ENCODE measurements at regions not wholly inside any gene's neighbourhood (a gene's known extent, or its start where the extent isn't known, plus 50 kb on each side); places are given as distances from the start of the nearest gene placed in this dataset.
"Not testable (repeated sequence)": the region's sequence is repeated elsewhere in the genome, so short reads cannot be mapped to it uniquely, and the experiment has no call there.

DNA sequence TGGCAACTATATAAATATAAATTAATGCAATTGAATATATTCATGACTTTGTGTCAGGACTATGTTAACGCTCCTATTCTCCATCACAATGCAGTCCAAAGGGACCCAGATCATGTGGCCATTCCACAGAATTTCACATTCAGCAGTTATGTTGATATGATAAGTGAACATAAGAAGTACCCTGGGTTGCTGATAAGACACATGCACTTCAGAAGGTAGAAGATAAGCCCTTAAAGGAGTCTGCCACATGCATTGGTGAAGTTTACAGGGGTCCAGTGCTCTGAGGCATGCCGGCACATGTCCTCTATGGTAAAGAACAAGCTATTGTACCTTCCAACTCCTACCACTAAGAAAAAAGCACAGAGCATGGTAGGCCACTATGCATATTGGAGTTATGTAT, 76.4 kb downstream of the PHAX start:
- no peak for DNase-seq (ENCODE audit: low read depth)

- DNase-seq (ENCODE audit: low read depth): peak; percentile 48
These were observed 79.6 kb downstream of the PHAX start for GRCh38 chr5:126680191-126680817.

GRCh38 chr5:126681314-126681713, 80.6 kb downstream of the PHAX start:
- not testable (repeated sequence) for DNase-seq (ENCODE audit: low read depth)

DNA sequence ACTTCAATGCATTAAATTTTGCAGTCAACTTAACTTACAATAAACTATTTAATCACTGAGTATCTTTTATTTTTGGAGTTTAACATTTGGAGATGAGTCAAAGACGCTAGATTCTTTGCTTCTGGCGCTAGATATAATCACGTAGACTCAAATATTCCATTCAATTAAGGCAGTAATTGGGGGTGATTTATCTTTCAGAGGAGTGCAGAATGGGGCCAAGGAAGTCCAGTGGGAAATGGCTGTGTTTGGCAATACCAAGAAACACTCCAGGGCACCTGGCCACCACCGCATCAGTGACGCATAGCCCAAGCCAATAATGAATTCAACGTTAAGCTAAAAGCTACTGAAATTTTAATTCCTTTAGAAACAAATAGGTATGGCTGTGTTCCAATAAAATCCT, 81.2 kb downstream of the PHAX start:
- DNase-seq (ENCODE audit: low read depth): no peak

DNA sequence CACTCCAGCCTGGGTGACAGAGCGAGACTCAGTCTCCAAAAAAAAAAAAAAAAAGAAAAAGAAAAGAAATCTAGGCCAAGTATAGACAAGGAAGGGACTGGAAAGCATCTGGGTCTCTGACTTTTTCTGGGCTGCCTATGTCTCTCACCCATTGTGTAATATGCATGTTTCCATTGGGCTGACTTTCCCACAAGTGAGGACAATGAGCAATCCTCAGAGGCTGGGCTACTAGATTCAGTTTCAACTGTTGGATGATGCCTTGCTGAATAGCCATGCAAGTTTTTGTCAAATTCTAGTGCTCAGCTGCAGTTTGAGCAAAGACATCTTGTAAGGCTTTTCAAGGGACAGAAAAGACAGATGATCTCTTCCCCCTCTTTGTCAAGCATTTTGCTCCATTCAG, 82.1 kb downstream of the PHAX start:
- DNase-seq (ENCODE audit: low read depth): no peak

- DNase-seq (ENCODE audit: low read depth): no peak
These were observed 83.2 kb downstream of the PHAX start for GRCh38 chr5:126683912-126684311.

DNA sequence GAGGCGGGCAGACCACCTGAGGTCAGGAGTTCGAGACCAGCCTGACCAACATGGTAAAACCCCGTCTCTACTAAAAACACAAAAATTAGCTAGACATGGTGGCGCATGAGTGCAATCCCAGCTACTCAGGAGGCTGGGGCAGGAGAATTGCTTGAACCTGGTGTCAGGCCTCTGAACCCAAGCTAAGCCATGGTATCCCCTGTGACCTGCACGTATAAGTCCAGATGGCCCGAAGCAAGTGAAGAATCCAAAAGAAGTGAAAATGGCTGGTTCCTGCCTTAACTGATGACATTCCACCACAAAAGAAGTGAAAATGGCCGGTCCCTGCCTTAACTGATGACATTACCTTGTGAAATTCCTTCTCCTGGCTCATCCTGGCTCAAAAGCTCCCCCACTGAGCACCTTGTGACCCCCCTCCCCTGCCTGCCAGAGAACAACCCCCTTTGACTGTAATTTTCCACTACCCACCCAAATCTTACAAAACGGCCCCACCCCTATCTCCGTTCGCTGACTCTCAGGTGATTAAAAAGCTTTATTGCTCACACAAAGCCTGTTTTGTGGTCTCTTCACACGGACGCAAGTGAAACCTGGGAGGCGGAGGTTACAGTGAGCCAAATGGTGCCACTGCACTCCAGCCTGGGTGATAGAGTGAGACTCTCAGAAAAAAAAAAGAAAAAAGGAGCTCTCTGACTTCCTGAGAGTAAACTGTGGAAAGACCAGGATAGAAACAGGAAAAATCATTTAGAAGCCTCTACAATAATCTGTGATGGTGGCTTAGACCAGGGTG, 84.1 kb downstream of the PHAX start:
- not testable (repeated sequence) for DNase-seq (ENCODE audit: low read depth)

GRCh38 chr5:126686451-126687126, 85.8 kb downstream of the PHAX start:
- no peak for DNase-seq (ENCODE audit: low read depth)

GRCh38 chr5:126692971-126693370, 84.0 kb upstream of the LMNB1 start:
- no peak for DNase-seq (ENCODE audit: low read depth)

DNA sequence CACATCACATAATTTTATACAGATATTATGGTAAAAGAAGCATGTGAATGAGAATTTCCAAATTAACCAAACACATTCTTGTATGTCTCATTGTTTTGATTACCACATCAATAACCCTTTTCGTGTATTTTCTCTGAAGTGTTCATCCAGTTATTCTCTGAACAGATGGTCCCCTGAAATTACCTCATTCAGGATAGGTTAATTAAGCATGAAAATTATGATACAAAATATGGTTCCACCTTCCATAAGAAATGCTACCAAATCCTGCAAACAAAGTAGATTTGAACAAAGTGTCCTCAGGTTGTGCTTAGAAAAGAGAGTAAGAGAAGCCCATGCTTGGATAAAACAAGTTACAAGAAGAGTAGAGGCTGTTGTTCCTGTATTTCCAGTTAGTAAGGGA, 83.1 kb upstream of the LMNB1 start:
- no peak for DNase-seq (ENCODE audit: low read depth)

GRCh38 chr5:126694403-126694802, 82.5 kb upstream of the LMNB1 start:
- no peak for DNase-seq (ENCODE audit: low read depth)

- DNase-seq (ENCODE audit: low read depth): no peak
These were observed 81.8 kb upstream of the LMNB1 start for GRCh38 chr5:126695091-126695490.

- no peak for DNase-seq (ENCODE audit: low read depth)
These were observed 69.9 kb upstream of the LMNB1 start for GRCh38 chr5:126707080-126707479.

DNA sequence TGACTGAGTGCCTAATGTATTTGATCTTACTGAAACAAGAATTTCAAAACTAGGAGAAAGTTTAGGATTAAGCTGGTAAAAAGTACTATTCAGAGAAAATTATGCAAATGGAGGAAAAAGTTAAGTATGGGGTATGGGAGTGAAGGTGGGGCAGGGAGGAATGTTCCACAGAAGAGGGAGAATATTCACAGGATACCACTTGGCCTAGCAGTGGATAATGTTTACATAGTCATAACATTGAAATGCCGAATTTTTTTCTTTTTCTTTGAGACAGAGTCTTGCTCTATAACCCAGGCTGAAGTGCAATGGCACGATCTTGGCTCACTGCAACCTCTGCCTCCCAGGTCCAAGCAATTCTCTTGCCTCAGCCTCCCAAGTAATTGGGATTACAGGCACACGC, 61.2 kb upstream of the LMNB1 start:
- DNase-seq (ENCODE audit: low read depth): no peak

- DNase-seq (ENCODE audit: low read depth): no peak
These were observed 60.1 kb upstream of the LMNB1 start for GRCh38 chr5:126716861-126717260.

DNA sequence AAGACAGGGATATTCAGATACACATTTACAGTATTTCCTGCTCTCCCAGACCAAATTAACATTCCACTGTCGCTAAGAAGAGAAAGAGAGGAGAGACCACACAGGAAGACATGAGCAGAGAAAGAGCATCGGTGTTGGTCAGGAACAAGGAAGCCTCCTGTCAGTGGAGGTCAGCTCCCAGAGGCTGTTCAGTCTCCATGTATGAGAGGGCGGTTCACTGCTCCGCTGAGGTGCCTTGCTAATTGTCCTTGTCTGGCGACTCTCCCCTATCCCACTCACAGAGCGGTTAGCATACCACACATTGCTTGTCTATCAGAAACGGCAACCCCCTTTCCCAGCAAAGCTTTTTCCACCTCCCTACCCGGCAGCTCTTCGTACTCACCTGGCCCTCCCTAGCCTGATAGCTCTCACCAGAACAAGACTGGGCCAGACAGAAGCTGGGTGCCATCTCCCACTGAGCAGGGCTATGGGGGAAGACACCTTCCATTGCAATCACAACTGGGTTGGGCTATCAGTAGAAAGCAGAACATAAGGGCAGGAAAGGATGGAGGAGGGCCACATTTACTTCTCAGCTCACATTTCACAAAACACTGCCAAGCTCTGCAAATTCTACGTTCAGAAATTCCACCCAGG, 58.6 kb upstream of the LMNB1 start:
- no peak for DNase-seq (ENCODE audit: low read depth)

- DNase-seq (ENCODE audit: low read depth): no peak
These were observed 56.6 kb upstream of the LMNB1 start for GRCh38 chr5:126720369-126720768.

DNA sequence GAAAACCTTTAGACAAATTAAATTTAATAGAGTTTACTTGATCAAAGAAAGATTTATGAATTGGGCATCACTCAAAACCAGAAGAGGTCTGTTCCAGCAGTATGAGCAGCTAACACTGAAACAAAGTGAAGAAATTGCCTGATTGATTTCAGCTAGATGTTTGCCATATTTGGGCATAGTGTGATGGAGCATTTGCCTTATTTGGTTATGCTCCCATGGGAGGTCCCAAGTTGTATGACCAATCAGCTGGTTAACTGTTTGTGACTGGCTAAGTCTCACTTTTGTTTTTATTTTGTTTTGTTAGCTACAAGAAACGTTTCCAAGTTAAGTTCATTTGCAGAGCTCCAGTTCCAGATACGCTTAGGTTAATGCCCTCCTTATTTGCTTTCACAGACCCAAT, 53.3 kb upstream of the LMNB1 start:
- no peak for DNase-seq (ENCODE audit: low read depth)

All from iris pigment epithelial cell (primary cell).